HG03135 (cell line): ENCODE measurements at regions not wholly inside any gene's neighbourhood (a gene's known extent, or its start where the extent isn't known, plus 50 kb on each side); places are given as distances from the start of the nearest gene placed in this dataset.

Experiments used
- ATAC-seq: cut with Tn5 transposase; IDR thresholded peaks from one replicate; pipeline ENCODE4 v1.9.1; 2021; ENCODE audit warnings: mild to moderate bottlenecking, moderate library complexity; ENCODE audit not compliant: unreplicated experiment

DNA sequence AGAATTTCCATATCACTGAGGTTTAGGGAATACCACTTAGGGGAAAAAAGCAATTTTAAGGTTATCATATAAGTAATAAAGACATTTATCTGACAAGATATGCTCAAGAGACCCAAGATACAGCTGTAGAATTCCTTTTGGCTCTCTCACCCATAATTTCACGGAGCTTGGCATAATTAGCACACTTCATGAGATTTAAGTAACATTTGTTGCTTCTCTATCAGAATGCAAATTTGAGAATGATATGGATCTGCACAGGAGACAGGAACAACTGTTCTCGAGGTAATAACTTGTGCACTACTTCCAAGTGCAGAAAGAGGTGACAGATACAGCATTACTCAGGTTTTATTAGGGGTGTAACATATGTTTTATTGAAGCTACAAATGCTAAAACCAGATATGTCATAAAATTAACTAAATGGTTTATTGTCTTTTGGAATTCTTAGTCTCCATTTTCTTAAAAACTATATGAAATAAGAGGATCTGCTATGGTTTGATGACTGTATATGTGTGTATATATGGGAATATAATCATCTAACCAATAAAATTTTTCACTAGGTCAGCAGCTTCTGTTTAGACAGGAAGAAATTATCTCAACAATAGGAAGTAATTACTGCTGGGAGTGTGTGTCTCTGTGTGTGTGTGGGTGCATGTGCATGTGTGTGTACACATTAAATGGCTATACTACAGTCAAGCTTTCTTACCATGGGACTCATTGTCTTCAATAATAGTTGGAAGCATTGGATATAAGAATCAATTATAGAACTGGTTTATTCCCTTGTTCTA lies 401.3 kb downstream of the PCDH17 start:
- no peak for ATAC-seq

GRCh38 chr13:58043971-58044370 lies 412.4 kb downstream of the PCDH17 start:
- no peak for ATAC-seq

DNA sequence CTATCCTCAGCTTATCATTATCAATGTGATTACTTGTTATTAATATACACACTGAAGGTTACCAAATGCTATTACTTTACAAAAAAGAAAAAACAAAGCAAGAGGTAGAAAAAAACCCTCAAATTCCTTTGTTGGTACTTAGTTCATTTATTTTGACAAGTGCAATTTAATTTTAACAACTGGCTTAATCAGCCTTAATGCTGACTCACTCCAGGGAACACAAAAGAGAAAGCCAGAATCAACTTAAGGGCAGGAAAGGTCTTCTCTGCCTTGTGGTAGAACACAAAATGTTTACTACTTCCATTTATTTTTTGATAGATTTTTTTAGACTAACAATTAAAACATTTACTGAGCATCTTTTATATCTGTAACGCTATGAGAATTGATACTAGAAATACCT lies 417.1 kb downstream of the PCDH17 start:
- ATAC-seq: no peak

DNA sequence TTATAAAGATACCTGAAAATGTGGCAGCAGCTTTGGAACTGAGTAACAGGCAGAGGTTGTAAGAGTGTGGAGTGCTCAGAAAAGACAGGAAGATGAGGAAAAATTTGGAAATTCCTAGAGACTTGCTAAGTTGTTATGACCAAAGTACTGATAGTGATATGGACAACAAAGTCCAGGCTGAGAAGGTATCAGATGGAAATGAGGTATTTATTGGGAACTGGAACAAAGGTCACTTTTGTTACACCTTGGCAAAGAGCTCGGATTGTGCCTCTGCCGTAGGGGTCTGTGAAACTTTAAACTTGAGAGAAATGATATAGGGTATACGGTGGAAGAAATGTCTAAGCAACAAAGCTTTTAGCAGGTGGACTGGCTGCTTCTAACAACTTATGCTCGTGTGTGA lies 419.9 kb downstream of the PCDH17 start:
- no peak for ATAC-seq

- no peak for ATAC-seq
These were observed 420.3 kb downstream of the PCDH17 start for GRCh38 chr13:58051807-58052375.

GRCh38 chr13:58056426-58056825 lies 424.9 kb downstream of the PCDH17 start:
- no peak for ATAC-seq

GRCh38 chr13:58059624-58060023 lies 428.1 kb downstream of the PCDH17 start:
- ATAC-seq: no peak

DNA sequence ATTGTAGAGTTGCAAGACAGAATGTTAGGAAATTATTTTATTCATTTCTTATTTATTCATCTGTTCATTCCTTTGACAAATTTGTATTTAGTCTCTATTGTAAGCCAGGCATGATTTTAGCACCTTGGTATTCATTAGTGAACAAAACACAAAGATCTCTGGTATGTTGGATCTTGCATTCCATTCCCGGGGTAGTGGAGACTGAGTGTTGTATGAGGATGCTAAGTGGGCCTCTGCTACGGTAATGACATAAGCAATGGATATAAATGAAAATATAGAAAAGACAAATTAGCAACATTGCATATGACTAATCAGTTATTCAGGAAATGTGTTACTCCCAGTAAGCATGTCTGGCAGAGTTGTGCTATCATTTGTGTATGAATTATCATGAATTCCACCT lies 449.3 kb downstream of the PCDH17 start:
- no peak for ATAC-seq

GRCh38 chr13:58081301-58081820 lies 449.8 kb downstream of the PCDH17 start:
- no peak for ATAC-seq

DNA sequence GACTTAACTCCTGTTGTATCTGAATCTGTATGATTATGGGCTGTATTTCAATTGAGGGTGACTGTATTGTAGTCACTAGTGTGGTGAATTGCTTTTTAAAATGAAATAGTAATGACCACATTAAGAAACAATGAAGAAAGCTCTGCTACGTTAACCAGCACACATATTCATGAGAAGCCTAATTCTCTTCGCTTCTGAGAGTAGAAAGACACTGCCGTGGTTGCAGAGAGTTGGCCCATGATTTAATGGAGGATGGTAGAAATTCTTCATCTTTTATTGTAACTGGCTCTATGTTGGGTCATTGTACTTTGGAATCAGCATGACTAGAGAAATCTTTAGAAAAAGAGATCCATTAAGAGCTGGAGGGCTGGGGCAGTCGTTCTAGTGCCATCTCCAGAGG lies 451.5 kb downstream of the PCDH17 start:
- ATAC-seq: no peak

GRCh38 chr13:58085274-58085673 lies 453.7 kb downstream of the PCDH17 start:
- no peak for ATAC-seq

DNA sequence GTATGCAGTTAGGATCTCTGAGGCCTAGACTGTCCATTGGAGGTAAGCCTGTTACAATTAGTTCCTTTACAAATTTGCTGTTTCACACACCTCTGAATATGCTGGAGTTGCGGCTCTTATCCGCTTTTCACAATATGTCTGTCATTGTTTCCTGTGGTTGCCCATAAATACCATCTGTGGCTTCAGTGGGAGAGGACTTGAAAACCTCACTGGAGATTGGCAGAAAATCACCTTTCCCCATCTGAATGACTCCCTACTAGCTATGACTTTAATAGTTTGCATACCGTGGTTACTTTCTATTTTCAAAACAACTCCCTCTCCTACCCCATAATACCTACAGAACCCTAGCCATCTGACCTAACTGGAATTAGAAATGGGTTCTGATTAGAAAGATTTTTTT lies 454.3 kb downstream of the PCDH17 start:
- ATAC-seq: no peak

DNA sequence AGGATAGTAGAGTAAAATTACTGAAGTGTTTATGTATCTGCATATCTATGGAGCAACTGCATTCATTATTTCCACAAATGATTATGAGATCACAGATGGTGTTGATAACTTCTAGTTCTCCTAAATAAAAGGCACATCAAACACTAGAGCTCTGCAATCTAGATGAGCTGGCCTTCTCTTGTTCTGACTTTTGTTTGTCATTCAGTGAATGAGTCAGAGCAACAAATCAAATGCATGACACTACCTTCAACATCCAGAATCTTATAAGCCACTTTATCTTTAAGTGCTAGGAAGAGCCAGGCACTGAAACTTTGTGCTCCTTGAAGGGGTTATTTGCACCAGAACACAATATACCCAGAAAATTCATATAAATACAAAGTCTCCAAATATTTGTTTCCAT lies 456.0 kb downstream of the PCDH17 start:
- ATAC-seq: no peak

DNA sequence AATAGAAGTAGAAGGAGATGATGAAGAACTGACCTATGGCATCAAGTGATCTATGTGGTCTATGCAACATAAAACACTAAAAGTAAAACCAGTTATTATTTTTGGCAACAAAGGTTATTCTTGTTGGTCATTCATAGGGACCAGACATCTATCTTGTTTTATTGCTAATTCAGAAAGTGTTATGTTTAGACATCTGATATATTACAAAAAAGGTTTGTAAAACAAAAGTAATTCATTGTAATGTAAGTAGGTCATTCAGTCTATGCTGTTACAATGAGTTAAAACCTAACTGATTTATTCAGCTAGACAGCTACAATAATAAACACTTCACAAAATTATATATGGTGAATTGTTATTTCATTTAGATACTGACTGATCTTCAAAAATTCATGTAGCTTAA lies 461.9 kb downstream of the PCDH17 start:
- no peak for ATAC-seq

GRCh38 chr13:58097831-58098230 lies 466.3 kb downstream of the PCDH17 start:
- ATAC-seq: no peak

GRCh38 chr13:58119351-58119750 lies 487.8 kb downstream of the PCDH17 start:
- no peak for ATAC-seq

GRCh38 chr13:58119804-58120203 lies 488.3 kb downstream of the PCDH17 start:
- no peak for ATAC-seq

- no peak for ATAC-seq
These were observed 495.0 kb downstream of the PCDH17 start for GRCh38 chr13:58126496-58126895.

DNA sequence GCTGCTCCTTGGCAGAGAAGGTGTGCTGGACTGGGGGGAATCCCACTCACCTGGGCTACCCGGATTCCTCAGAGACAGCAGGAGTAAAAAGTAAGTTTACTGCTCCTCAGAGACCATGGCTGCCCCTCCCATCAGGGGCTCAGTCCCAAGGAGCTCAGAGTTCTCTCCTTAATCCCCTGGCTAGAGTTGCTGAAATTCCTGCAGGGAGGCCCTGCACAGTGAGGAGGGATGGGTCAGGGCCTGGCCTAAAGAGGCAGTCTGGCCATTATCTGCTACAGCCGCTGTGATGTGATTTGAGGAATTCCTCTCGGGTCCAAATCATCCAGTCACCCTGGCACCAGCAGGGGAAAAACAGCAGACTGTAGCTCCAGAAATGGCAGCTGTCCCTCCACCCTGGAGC lies 502.5 kb downstream of the PCDH17 start:
- ATAC-seq: no peak

- no peak for ATAC-seq
These were observed 503.0 kb downstream of the PCDH17 start for GRCh38 chr13:58134525-58134924.

- ATAC-seq: no peak
These were observed 511.4 kb downstream of the PCDH17 start for GRCh38 chr13:58142952-58143351.

DNA sequence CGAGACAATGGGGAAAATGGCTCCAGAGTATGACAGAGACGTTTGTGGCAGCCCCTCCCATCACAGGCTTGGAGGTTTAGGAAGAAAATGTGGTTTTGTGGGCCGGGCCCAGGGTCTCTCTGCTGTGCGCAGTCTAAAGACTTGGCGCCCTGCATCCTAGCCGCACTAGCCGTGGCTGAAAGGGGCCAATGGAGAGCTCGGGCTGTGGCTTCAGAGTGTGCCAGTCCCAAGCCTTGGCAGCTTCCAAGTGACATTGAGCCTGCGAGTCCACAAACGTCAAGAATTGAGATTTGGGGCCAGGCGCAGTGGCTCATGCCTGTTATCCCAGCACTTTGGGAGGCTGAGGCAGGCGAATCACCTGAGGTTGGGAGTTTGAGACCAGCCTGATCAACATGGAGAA lies 513.1 kb downstream of the PCDH17 start:
- no peak for ATAC-seq

DNA sequence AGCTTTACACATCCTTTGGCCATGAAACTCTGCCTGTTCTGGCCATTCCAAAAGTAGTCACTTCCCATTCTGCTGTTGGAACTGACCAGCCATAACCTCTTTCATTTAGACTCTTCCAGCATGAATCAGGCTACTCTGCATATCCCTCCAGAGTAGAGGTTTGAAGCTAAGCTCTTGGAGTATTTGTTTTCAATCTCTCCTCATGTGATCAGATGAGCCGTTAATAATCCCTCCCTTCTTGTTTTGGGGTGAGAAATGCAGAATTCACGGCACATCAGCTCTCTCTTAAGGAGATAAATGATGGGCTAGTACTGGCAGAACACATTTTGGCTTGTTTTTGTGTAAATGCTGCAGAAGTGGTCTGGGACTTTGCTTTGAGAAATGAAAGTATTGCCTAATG lies 519.9 kb downstream of the PCDH17 start:
- ATAC-seq: no peak
